Thyroid gland (tissue), 4 donors: ENCODE measurements at regions not wholly inside any gene's neighbourhood (a gene's known extent, or its start where the extent isn't known, plus 50 kb on each side); places are given as distances from the start of the nearest gene placed in this dataset.
"Not testable (repeated sequence)": the region's sequence is repeated elsewhere in the genome, so short reads cannot be mapped to it uniquely, and the experiment has no call there.

Experiments used
- DNase-seq, 2 donors: peaks; one replicate each; pipeline ENCODE4 v3.0.0-alpha.2; 2019
- H3K27ac ChIP-seq, 3 donors: fragments of 200-600 bp; sonication (generic); 1 replicate in 2 of 3; 2 replicates in 1 of 3; pipeline ENCODE4 v1.5.1; 2016 to 2019; ENCODE audit warnings: mild to moderate bottlenecking in 1 of 3, moderate library complexity in 1 of 3
- H3K27me3 ChIP-seq: fragments of 200-600 bp; sonication (generic); one replicate; pipeline ENCODE4 v1.5.1; 2019
- H3K36me3 ChIP-seq, 2 donors: fragments of 200-600 bp; sonication (generic); one replicate each; pipeline ENCODE4 v1.5.1; 2016 to 2019
- H3K4me1 ChIP-seq, 2 donors: fragments of 200-600 bp; sonication (generic); one replicate each; pipeline ENCODE4 v1.5.1; 2017 to 2019
- H3K4me3 ChIP-seq, 3 donors: fragments of 200-600 bp; sonication (generic); replicated peaks in 1 of 3; 1 replicate in 2 of 3; 2 replicates in 1 of 3; pipeline ENCODE4 v1.5.1; 2016; ENCODE audit warnings: mild to moderate bottlenecking in 1 of 3
- H3K9me3 ChIP-seq: fragments of 200-600 bp; sonication (generic); one replicate; pipeline ENCODE4 v1.5.1; 2017
- POLR2A ChIP-seq, 2 donors: fragments of 450-650 bp; IDR thresholded peaks; one replicate each; pipeline ENCODE4 v1.6.1; 2017; ENCODE audit warnings: antibody characterized with exemption in 2 of 2, mild to moderate bottlenecking in 2 of 2, moderate library complexity in 1 of 2
- WGBS, 2 donors: methylation state at CpG; one replicate each; pipeline ENCODE4 v1.1.5; 2017; 5-methylcytosine and 5-hydroxymethylcytosine counted together
- intact Hi-C: fragments of 100-400 bp; cut with DNase I; formaldehyde crosslinking; loops from one replicate; pipeline ENCODE4 v1.15.1; 2023
- TF ChIP-seq, protein P1 (sequence below), 6 experiments: fragments of 200-600 bp in 3 of 6; fragments of 450-650 bp in 3 of 6; sonication (generic) in 3 of 6; IDR thresholded peaks; one replicate each; pipeline ENCODE4 v1.5.1; 2016 to 2019; ENCODE audit warnings: antibody characterized with exemption in 6 of 6, mild to moderate bottlenecking in 2 of 6, inconsistent platforms in 1 of 6, moderate library complexity in 1 of 6

DNA sequence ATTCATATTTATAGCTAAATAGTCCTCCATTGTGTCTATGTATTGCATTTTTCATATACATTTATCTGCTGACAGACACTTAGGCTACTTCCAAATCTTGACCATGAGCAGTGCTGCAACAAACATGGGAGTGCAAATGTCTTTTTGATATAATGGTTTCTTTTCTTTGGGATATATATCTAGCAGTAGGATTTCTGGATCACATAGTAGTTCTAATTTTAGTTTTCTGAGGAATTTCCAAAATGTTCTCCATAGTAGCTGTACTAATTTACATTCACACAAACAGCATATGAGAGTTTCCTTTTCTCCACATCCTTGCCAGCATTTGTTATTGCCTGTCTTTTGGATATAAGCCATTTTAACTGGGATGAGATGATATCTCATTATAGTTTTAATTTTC lies 1521.3 kb downstream of the REEP3 start:
- no peaks in the 10 kb centered on the region for H3K9me3 ChIP-seq
- no peaks in the 10 kb centered on the region for H3K4me1 ChIP-seq
- H3K27me3 ChIP-seq = no peaks in the 10 kb centered on the region
- TF ChIP-seq POLR2A (IDR thresholded peaks at IDR 0.05) = no peak
- TF ChIP-seq, protein P1, sequence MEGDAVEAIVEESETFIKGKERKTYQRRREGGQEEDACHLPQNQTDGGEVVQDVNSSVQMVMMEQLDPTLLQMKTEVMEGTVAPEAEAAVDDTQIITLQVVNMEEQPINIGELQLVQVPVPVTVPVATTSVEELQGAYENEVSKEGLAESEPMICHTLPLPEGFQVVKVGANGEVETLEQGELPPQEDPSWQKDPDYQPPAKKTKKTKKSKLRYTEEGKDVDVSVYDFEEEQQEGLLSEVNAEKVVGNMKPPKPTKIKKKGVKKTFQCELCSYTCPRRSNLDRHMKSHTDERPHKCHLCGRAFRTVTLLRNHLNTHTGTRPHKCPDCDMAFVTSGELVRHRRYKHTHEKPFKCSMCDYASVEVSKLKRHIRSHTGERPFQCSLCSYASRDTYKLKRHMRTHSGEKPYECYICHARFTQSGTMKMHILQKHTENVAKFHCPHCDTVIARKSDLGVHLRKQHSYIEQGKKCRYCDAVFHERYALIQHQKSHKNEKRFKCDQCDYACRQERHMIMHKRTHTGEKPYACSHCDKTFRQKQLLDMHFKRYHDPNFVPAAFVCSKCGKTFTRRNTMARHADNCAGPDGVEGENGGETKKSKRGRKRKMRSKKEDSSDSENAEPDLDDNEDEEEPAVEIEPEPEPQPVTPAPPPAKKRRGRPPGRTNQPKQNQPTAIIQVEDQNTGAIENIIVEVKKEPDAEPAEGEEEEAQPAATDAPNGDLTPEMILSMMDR (IDR thresholded peaks at IDR 0.05) = no peak
- no peak overlapping the region for H3K27ac ChIP-seq
- no peak for DNase-seq
- intact Hi-C loops = no loop called here
- H3K36me3 ChIP-seq = no peaks in the 10 kb centered on the region
- no peak overlapping the region for H3K4me3 ChIP-seq

DNA sequence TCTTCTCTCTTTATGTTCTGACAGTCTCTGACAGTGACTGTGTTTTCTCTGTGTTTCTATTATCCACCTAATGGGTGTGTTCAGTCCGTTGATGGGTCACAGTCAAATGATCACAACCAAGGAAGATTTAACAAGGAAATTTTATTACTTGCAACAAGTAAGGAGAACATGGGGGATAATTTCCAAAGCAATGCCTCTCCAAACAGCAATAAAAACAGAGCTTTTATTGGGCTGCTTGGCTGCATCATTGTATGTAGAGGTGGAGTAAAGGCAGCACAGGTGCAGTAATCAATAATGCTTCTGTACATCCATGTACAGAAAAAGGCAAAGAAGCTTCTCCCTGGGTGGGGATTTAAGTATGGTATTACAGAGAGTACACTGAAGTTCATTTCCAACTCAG lies 1525.6 kb downstream of the REEP3 start:
- intact Hi-C loops = no loop called here
- no peak for TF ChIP-seq POLR2A (IDR thresholded peaks at IDR 0.05)
- TF ChIP-seq, protein P1 (IDR thresholded peaks at IDR 0.05) = no peak
- no peaks in the 10 kb centered on the region for H3K36me3 ChIP-seq
- WGBS, 2 donors = 37 to 52% methylated on average over 1 of the region's 1 CpG
- H3K4me3 ChIP-seq = no peak overlapping the region
- no peak overlapping the region for H3K27ac ChIP-seq
- H3K9me3 ChIP-seq = no peaks in the 10 kb centered on the region
- H3K27me3 ChIP-seq = no peaks in the 10 kb centered on the region
- no peaks in the 10 kb centered on the region for H3K4me1 ChIP-seq
- DNase-seq = no peak

DNA sequence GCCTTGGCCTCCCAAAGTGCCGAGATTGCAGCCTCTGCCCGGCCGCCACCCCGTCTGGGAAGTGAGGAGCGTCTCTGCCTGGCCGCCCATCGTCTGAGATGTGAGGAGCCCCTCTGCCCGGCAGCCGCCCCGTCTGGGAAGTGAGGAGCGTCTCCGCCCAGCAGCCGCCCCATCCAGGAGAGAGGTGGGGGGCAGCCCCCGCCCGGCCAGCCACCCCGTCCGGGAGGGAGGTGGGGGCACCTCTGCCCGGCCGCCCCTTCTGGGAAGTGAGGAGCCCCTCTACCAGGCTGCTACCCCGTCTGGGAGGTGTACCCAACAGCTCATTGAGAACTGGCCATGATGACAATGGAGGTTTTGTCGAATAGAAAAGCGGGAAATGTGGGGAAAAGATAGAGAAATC lies 1530.9 kb downstream of the REEP3 start:
- H3K36me3 ChIP-seq, intact Hi-C loops, H3K27ac ChIP-seq, H3K4me3 ChIP-seq, H3K27me3 ChIP-seq, H3K4me1 ChIP-seq, H3K9me3 ChIP-seq, DNase-seq: not testable (repeated sequence)
- 92 to 95% methylated on average over 7 to 13 of the region's 22 CpGs for WGBS, 2 donors

DNA sequence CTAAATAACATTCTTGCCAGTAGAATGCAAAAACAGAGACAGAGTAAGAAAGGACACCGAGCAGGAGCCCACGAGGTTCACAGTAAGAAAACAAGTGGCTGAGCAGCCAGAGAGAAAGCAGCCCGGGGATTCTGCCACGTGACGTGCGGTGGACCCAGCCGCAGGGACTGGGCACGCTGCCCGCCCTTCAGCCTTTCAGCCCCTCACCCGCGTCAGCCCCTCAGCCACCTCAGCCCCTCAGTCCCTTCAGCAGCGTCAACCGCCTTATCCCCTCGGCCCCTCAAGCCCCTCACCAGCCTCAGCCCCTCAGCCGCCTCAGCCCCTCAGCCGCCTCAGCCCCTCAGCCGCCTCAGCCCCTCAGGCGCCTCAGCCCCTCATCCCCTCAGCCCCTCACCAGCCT lies 1532.2 kb downstream of the REEP3 start:
- H3K27me3 ChIP-seq, H3K4me3 ChIP-seq, H3K27ac ChIP-seq, intact Hi-C loops, H3K36me3 ChIP-seq, H3K4me1 ChIP-seq, H3K9me3 ChIP-seq, DNase-seq: not testable (repeated sequence)
- 75 to 80% methylated on average over 18 of the region's 18 CpGs for WGBS, 2 donors

DNA sequence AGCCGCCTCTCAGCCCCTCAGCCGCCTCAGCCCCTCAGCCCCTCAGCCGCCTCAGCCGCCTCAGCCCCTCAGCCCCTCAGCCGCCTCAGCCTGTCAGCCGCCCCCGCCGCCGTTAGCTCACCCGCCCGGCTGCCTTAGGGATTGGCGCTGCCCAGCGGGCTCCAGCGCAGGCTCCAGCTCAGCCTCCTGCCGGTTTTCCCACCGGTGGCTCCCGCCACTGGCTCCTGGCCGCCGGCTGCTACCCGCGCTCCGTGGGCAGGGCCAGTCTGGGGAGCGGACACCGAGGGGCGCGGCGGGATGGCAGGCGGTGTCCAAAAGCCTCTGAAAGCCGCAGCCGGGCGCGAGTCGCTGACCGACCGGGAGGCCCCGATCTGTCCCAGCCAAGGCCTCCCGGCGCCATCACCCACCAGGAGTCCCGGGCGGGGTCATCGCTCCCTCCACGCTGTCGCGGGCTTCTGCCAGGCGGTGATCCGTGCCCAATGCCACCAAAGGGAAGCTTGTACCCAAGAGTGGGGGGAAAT lies 1532.7 kb downstream of the REEP3 start:
- 77 to 83% methylated on average over 13 to 32 of the region's 46 CpGs for WGBS, 2 donors
- DNase-seq, H3K4me3 ChIP-seq, H3K27me3 ChIP-seq, H3K9me3 ChIP-seq, H3K4me1 ChIP-seq, H3K27ac ChIP-seq, H3K36me3 ChIP-seq, intact Hi-C loops: not testable (repeated sequence)

DNA sequence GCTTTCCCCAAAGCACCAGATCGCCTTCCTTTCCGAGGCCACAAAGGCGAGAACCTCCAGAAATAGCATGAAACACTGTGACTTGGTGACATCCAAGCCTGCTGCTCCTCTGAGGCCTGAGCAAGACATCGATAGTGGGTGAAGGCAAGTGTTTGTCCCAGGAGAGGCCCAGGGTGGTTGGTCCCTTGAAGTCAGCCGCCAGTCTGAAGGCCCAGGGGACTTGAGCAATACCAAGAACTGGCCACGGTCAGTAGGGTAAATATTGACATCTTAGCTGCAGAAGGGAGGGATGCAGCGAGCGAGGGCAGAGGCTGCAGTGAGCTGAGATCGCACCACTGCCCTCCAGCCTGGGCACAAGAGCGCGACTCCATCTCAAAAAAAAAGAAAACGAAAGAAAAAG lies 1533.5 kb downstream of the REEP3 start:
- 92 to 93% methylated on average over 12 of the region's 12 CpGs for WGBS, 2 donors
- H3K27ac ChIP-seq, H3K27me3 ChIP-seq, H3K4me3 ChIP-seq, intact Hi-C loops, H3K4me1 ChIP-seq, DNase-seq, H3K9me3 ChIP-seq, H3K36me3 ChIP-seq: not testable (repeated sequence)

DNA sequence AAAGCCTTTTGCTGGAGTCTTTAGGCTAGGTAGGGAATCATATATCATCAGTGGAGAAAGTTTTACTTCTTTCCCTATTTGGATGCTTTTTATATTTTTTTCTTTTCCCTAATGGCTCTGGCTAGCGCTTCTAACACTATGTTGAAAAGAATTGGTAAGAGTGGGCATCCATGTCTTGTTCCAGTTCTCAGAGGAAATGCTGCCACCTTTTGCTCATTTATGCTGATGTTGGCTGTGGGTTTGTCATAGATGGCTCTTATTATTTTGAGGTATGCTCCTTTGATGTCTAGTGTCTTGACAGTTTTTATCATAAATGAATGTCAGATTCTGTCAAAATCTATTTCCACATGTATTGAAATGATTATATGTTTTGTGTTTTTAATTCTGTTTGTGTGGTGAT lies 1544.1 kb downstream of the REEP3 start:
- TF ChIP-seq, protein P1 (IDR thresholded peaks at IDR 0.05) = no peak
- TF ChIP-seq POLR2A (IDR thresholded peaks at IDR 0.05) = no peak
- Histone ChIP-seq H3K4me1 (no peaks in the 10 kb centered on the region), H3K27me3 (no peaks in the 10 kb centered on the region), H3K36me3 (no peaks in the 10 kb centered on the region), H3K27ac (no peak overlapping the region), H3K9me3 (no peaks in the 10 kb centered on the region), H3K4me3 (no peak overlapping the region)
- 91 to 93% methylated on average over 1 of the region's 1 CpG for WGBS, 2 donors
- DNase-seq = no peak
- intact Hi-C loops = no loop called here
